Activated CD4-positive, alpha-beta T cell treated with anti-CD3 and anti-CD28 coated beads for 36 hours (primary cell): ENCODE measurements at regions not wholly inside any gene's neighbourhood (a gene's known extent, or its start where the extent isn't known, plus 50 kb on each side); places are given as distances from the start of the nearest gene placed in this dataset.
"Not testable (repeated sequence)": the region's sequence is repeated elsewhere in the genome, so short reads cannot be mapped to it uniquely, and the experiment has no call there.

Source experiments
- ATAC-seq: fragments of 200-7000 bp; cut with Tn5 transposase; one replicate; pipeline ENCODE4 v1.10.0; 2021; ENCODE audit warnings: mild to moderate bottlenecking, moderate library complexity
- CTCF ChIA-PET: fragments of 350-600 bp; sonication (Branson Sonifier 250); formaldehyde crosslinking; loops from one replicate; lab custom pipeline; 2021; ENCODE audit warnings: antibody characterized with exemption; lab: Charles Lee
- POLR2A ChIA-PET: fragments of 350-600 bp; sonication (Branson Sonifier 250); formaldehyde crosslinking; loops from one replicate; lab custom pipeline; 2021; ENCODE audit warnings: antibody characterized with exemption, inconsistent platforms; lab: Charles Lee
- DNase-seq: peaks from one replicate; pipeline ENCODE4 v3.0.0-alpha.2; 2020
- H3K27ac Mint-ChIP-seq: one replicate; pipeline ENCODE4 v1.8.0; 2021; ENCODE audit warnings: mixed read lengths
- H3K27me3 Mint-ChIP-seq: one replicate; pipeline ENCODE4 v1.8.0; 2021; ENCODE audit warnings: mixed read lengths
- H3K36me3 Mint-ChIP-seq: one replicate; pipeline ENCODE4 v1.8.0; 2021; ENCODE audit warnings: low read depth, mixed read lengths
- H3K4me1 Mint-ChIP-seq: one replicate; pipeline ENCODE4 v1.8.0; 2021; ENCODE audit warnings: mixed read lengths
- H3K4me3 Mint-ChIP-seq: one replicate; pipeline ENCODE4 v1.8.0; 2021; ENCODE audit warnings: mild to moderate bottlenecking, moderate library complexity, mixed read lengths
- H3K9me3 Mint-ChIP-seq: one replicate; pipeline ENCODE4 v1.8.0; 2021; ENCODE audit warnings: low read depth, mixed read lengths
- intact Hi-C, 2 experiments: fragments of 100-400 bp; cut with DNase I in 1 of 2; cut with micrococcal nuclease in 1 of 2; formaldehyde crosslinking; loops; one replicate each; pipeline versions ENCODE4 v1.14.2 to v1.15.1; 2022 to 2024; cut with DNase I, micrococcal nuclease

GRCh38 chr2:175852879-175853615 lies 149.0 kb downstream of the LNPK start:
- Mint-ChIP-seq H3K4me1 (no peaks in the 10 kb centered on the region), H3K27ac (no peak overlapping the region), H3K27me3 (peaks cover 4% of the 10 kb centered on the region), H3K4me3 (no peak overlapping the region), H3K36me3 (no peaks in the 10 kb centered on the region), H3K9me3 (no peaks in the 10 kb centered on the region)
- ChIA-PET CTCF (interaction anchor here (1.2 kb wide), 1 partner anchor 245 kb away, joined by 6 read pairs; no protein-coding TSS in a partner anchor), POLR2A (no interaction called here)
- DNase-seq: no peak
- no peak for ATAC-seq
- intact Hi-C loops: no loop called here

- POLR2A ChIA-PET: no interaction called here
- Mint-ChIP-seq H3K9me3 (no peaks in the 10 kb centered on the region), H3K27me3 (peaks cover 22% of the 10 kb centered on the region), H3K4me3 (no peak overlapping the region), H3K27ac (no peak overlapping the region), H3K4me1 (no peaks in the 10 kb centered on the region), H3K36me3 (no peaks in the 10 kb centered on the region)
- DNase-seq: no peak
- intact Hi-C loops: no loop called here
- CTCF ChIA-PET: no interaction called here
- ATAC-seq: no peak
Measured at GRCh38 chr2:175847128-175847527, 154.9 kb downstream of the LNPK start.

- ChIA-PET POLR2A (no interaction called here), CTCF (no interaction called here)
- no peak for ATAC-seq
- intact Hi-C loops: no loop called here
- no peaks in the 10 kb centered on the region for H3K4me1 Mint-ChIP-seq
- peaks cover 31% of the 10 kb centered on the region for H3K27me3 Mint-ChIP-seq
- H3K9me3 Mint-ChIP-seq: no peaks in the 10 kb centered on the region
- no peak for DNase-seq
- no peak overlapping the region for H3K27ac Mint-ChIP-seq
- no peak overlapping the region for H3K4me3 Mint-ChIP-seq
- H3K36me3 Mint-ChIP-seq: no peaks in the 10 kb centered on the region
Measured at GRCh38 chr2:175844169-175844568, 157.9 kb downstream of the LNPK start.

GRCh38 chr2:175843625-175844024 lies 158.4 kb downstream of the LNPK start:
- intact Hi-C loops: no loop called here
- no peaks in the 10 kb centered on the region for H3K4me1 Mint-ChIP-seq
- no peak overlapping the region for H3K27ac Mint-ChIP-seq
- no peak for ATAC-seq
- no peak overlapping the region for H3K4me3 Mint-ChIP-seq
- ChIA-PET POLR2A (no interaction called here), CTCF (no interaction called here)
- no peaks in the 10 kb centered on the region for H3K9me3 Mint-ChIP-seq
- peaks cover 30% of the 10 kb centered on the region for H3K27me3 Mint-ChIP-seq
- H3K36me3 Mint-ChIP-seq: no peaks in the 10 kb centered on the region
- DNase-seq: no peak

GRCh38 chr2:175842996-175843395 lies 159.1 kb downstream of the LNPK start:
- intact Hi-C loops: no loop called here
- Mint-ChIP-seq H3K27ac (no peak overlapping the region), H3K36me3 (no peaks in the 10 kb centered on the region), H3K27me3 (peaks cover 28% of the 10 kb centered on the region), H3K4me1 (no peaks in the 10 kb centered on the region), H3K4me3 (no peak overlapping the region), H3K9me3 (no peaks in the 10 kb centered on the region)
- CTCF ChIA-PET: no interaction called here
- no peak for DNase-seq
- POLR2A ChIA-PET: no interaction called here
- ATAC-seq: no peak

- CTCF ChIA-PET, ATAC-seq, intact Hi-C loops, POLR2A ChIA-PET, H3K27ac Mint-ChIP-seq, H3K4me3 Mint-ChIP-seq, H3K9me3 Mint-ChIP-seq, H3K4me1 Mint-ChIP-seq, DNase-seq, H3K36me3 Mint-ChIP-seq: not testable (repeated sequence)
- H3K27me3 Mint-ChIP-seq: peaks cover 18% of the 10 kb centered on the region
Measured at GRCh38 chr2:175840765-175841164, 161.3 kb downstream of the LNPK start.

GRCh38 chr2:175840256-175840655 lies 161.8 kb downstream of the LNPK start:
- ChIA-PET CTCF (no interaction called here), POLR2A (no interaction called here)
- H3K36me3 Mint-ChIP-seq: no peaks in the 10 kb centered on the region
- intact Hi-C loops: no loop called here
- H3K4me3 Mint-ChIP-seq: no peak overlapping the region
- H3K9me3 Mint-ChIP-seq: no peaks in the 10 kb centered on the region
- H3K27ac Mint-ChIP-seq: no peak overlapping the region
- DNase-seq (no peak), ATAC-seq (no peak)
- H3K27me3 Mint-ChIP-seq: peaks cover 17% of the 10 kb centered on the region
- H3K4me1 Mint-ChIP-seq: no peaks in the 10 kb centered on the region

GRCh38 chr2:175838979-175839378 lies 163.1 kb downstream of the LNPK start:
- peaks cover 14% of the 10 kb centered on the region for H3K27me3 Mint-ChIP-seq
- no peak overlapping the region for H3K27ac Mint-ChIP-seq
- no peaks in the 10 kb centered on the region for H3K4me1 Mint-ChIP-seq
- no peak for ATAC-seq
- intact Hi-C loops: no loop called here
- POLR2A ChIA-PET: no interaction called here
- no peaks in the 10 kb centered on the region for H3K36me3 Mint-ChIP-seq
- CTCF ChIA-PET: no interaction called here
- no peaks in the 10 kb centered on the region for H3K9me3 Mint-ChIP-seq
- no peak for DNase-seq
- H3K4me3 Mint-ChIP-seq: no peak overlapping the region

GRCh38 chr2:175837046-175837445 lies 165.0 kb downstream of the LNPK start:
- H3K4me1 Mint-ChIP-seq: no peaks in the 10 kb centered on the region
- peaks cover 14% of the 10 kb centered on the region for H3K27me3 Mint-ChIP-seq
- intact Hi-C loops: no loop called here
- DNase-seq (no peak), ATAC-seq (no peak)
- H3K4me3 Mint-ChIP-seq: no peak overlapping the region
- H3K36me3 Mint-ChIP-seq: no peaks in the 10 kb centered on the region
- H3K27ac Mint-ChIP-seq: no peak overlapping the region
- H3K9me3 Mint-ChIP-seq: no peaks in the 10 kb centered on the region
- ChIA-PET POLR2A (no interaction called here), CTCF (no interaction called here)

- Mint-ChIP-seq H3K27me3 (peaks cover 11% of the 10 kb centered on the region), H3K4me1 (no peaks in the 10 kb centered on the region), H3K36me3 (no peaks in the 10 kb centered on the region), H3K27ac (no peak overlapping the region), H3K4me3 (no peak overlapping the region), H3K9me3 (no peaks in the 10 kb centered on the region)
- intact Hi-C loops: no loop called here
- DNase-seq: no peak
- no peak for ATAC-seq
- ChIA-PET POLR2A (no interaction called here), CTCF (no interaction called here)
Measured at GRCh38 chr2:175836361-175836760, 165.7 kb downstream of the LNPK start.

- POLR2A ChIA-PET: no interaction called here
- Mint-ChIP-seq H3K27me3 (peaks cover 7% of the 10 kb centered on the region), H3K9me3 (no peaks in the 10 kb centered on the region), H3K27ac (no peak overlapping the region), H3K36me3 (no peaks in the 10 kb centered on the region), H3K4me1 (no peaks in the 10 kb centered on the region), H3K4me3 (no peak overlapping the region)
- no peak for DNase-seq
- CTCF ChIA-PET: no interaction called here
- ATAC-seq: no peak
- intact Hi-C loops: no loop called here
Measured at GRCh38 chr2:175834477-175834876, 167.6 kb downstream of the LNPK start.

GRCh38 chr2:175832866-175833265 lies 169.2 kb downstream of the LNPK start:
- intact Hi-C loops: no loop called here
- Mint-ChIP-seq H3K27me3 (peaks cover 5% of the 10 kb centered on the region), H3K4me1 (no peaks in the 10 kb centered on the region), H3K27ac (no peak overlapping the region), H3K9me3 (no peaks in the 10 kb centered on the region), H3K36me3 (no peaks in the 10 kb centered on the region), H3K4me3 (no peak overlapping the region)
- POLR2A ChIA-PET: no interaction called here
- ATAC-seq: no peak
- no peak for DNase-seq
- CTCF ChIA-PET: no interaction called here
